ENCODE measurements at regions not wholly inside any gene's neighbourhood (a gene's known extent, or its start where the extent isn't known, plus 50 kb on each side); places are given as distances from the start of the nearest gene placed in this dataset.

- peaks cover 0 to 53% (median 0%) of the 10 kb centered on the region in 10 experiments; a peak in 6 of 20 replicates for H3K4me1 ChIP-seq
- H4K20me1 ChIP-seq = no peaks in the 10 kb centered on the region
- H3K9ac ChIP-seq = no peak overlapping the region
- TF ChIP-seq Cebpa-rat (IDR thresholded peaks at IDR 0.05) = no peak
- H3K4me3 ChIP-seq = no peak overlapping the region
- H3K27ac ChIP-seq = no peak overlapping the region
- H3K9me3 ChIP-seq (replicated peaks in 1 of 11) = no peaks in the 10 kb centered on the region
- H3K36me3 ChIP-seq = no peaks in the 10 kb centered on the region
- H3K27me3 ChIP-seq = no peaks in the 10 kb centered on the region
- H3K4me2 ChIP-seq = no peak overlapping the region
Observed at GRCh38 chr2:145685383-145686050, 1165.6 kb upstream of the ZEB2 start.

GRCh38 chr2:145682546-145683157 lies 1162.7 kb upstream of the ZEB2 start:
- Histone ChIP-seq H3K36me3 (no peaks in the 10 kb centered on the region), H3K27me3 (no peaks in the 10 kb centered on the region), H3K27ac (peak overlapping the region in 4 of 11 experiments; percentile 17 to 52 (median 36); a peak in 6 of 22 replicates), H3K9me3 (replicated peaks in 1 of 11) (no peaks in the 10 kb centered on the region; a peak in 1 of 22 replicates), H3K9ac (no peak overlapping the region), H3K4me3 (no peak overlapping the region), H4K20me1 (no peaks in the 10 kb centered on the region), H3K4me2 (peak overlapping the region in 4 of 11 experiments; percentile 15 to 65 (median 48); a peak in 8 of 22 replicates), H3K4me1 (peaks cover 0 to 43% (median 0%) of the 10 kb centered on the region in 10 experiments; a peak in 6 of 20 replicates)
- peak in 3 of 11 experiments; percentile 24 to 51 (median 39); a peak in 2 of 22 replicates for TF ChIP-seq Cebpa-rat (IDR thresholded peaks at IDR 0.05)

- no peak for TF ChIP-seq Cebpa-rat (IDR thresholded peaks at IDR 0.05)
- peaks cover 0 to 30% (median 0%) of the 10 kb centered on the region in 10 experiments; a peak in 6 of 20 replicates for H3K4me1 ChIP-seq
- H4K20me1 ChIP-seq = no peaks in the 10 kb centered on the region
- H3K9ac ChIP-seq = no peak overlapping the region
- no peaks in the 10 kb centered on the region; a peak in 1 of 22 replicates for H3K9me3 ChIP-seq (replicated peaks in 1 of 11)
- no peak overlapping the region for H3K4me3 ChIP-seq
- no peaks in the 10 kb centered on the region for H3K36me3 ChIP-seq
- H3K27me3 ChIP-seq = no peaks in the 10 kb centered on the region
- H3K4me2 ChIP-seq = no peak overlapping the region
- H3K27ac ChIP-seq = no peak overlapping the region
Observed at GRCh38 chr2:145680276-145680675, 1160.4 kb upstream of the ZEB2 start.

- Histone ChIP-seq H3K9ac (no peak overlapping the region), H3K27me3 (no peaks in the 10 kb centered on the region), H3K4me2 (peak overlapping the region in 1 of 11 experiments; percentile 14; a peak in 2 of 22 replicates), H3K36me3 (no peaks in the 10 kb centered on the region), H4K20me1 (no peaks in the 10 kb centered on the region), H3K9me3 (replicated peaks in 1 of 11) (no peaks in the 10 kb centered on the region; a peak in 1 of 22 replicates), H3K4me3 (no peak overlapping the region), H3K27ac (no peak overlapping the region), H3K4me1 (peaks cover 0 to 13% (median 3%) of the 10 kb centered on the region in 10 experiments; a peak in 7 of 20 replicates)
- no peak for TF ChIP-seq Cebpa-rat (IDR thresholded peaks at IDR 0.05)
Observed at GRCh38 chr2:145677371-145677770, 1157.5 kb upstream of the ZEB2 start.

- Histone ChIP-seq H3K9me3 (replicated peaks in 1 of 11) (no peaks in the 10 kb centered on the region), H3K4me1 (peaks cover 0 to 12% (median 1%) of the 10 kb centered on the region in 10 experiments; a peak in 6 of 20 replicates), H3K27me3 (no peaks in the 10 kb centered on the region), H3K4me3 (no peak overlapping the region), H3K4me2 (no peak overlapping the region), H3K27ac (no peak overlapping the region), H3K9ac (no peak overlapping the region), H3K36me3 (no peaks in the 10 kb centered on the region), H4K20me1 (no peaks in the 10 kb centered on the region)
- TF ChIP-seq Cebpa-rat (IDR thresholded peaks at IDR 0.05) = no peak
Observed at GRCh38 chr2:145674705-145675104, 1154.8 kb upstream of the ZEB2 start.

- Histone ChIP-seq H3K27me3 (no peaks in the 10 kb centered on the region), H4K20me1 (no peaks in the 10 kb centered on the region), H3K4me1 (peaks cover 0 to 14% (median 2%) of the 10 kb centered on the region in 10 experiments; a peak in 7 of 20 replicates), H3K9ac (no peak overlapping the region), H3K4me2 (no peak overlapping the region), H3K36me3 (no peaks in the 10 kb centered on the region), H3K4me3 (no peak overlapping the region), H3K9me3 (replicated peaks in 1 of 11) (no peaks in the 10 kb centered on the region), H3K27ac (no peak overlapping the region)
- no peak for TF ChIP-seq Cebpa-rat (IDR thresholded peaks at IDR 0.05)
Observed at GRCh38 chr2:145669301-145669700, 1149.4 kb upstream of the ZEB2 start.

GRCh38 chr2:145666552-145666951 lies 1146.6 kb upstream of the ZEB2 start:
- H4K20me1 ChIP-seq = no peaks in the 10 kb centered on the region
- no peak overlapping the region for H3K4me3 ChIP-seq
- no peak for TF ChIP-seq Cebpa-rat (IDR thresholded peaks at IDR 0.05)
- H3K27ac ChIP-seq = no peak overlapping the region
- peaks cover 0 to 14% (median 0%) of the 10 kb centered on the region in 10 experiments; a peak in 5 of 20 replicates for H3K4me1 ChIP-seq
- H3K4me2 ChIP-seq = no peak overlapping the region
- H3K9ac ChIP-seq = no peak overlapping the region
- no peaks in the 10 kb centered on the region for H3K36me3 ChIP-seq
- H3K27me3 ChIP-seq = no peaks in the 10 kb centered on the region
- H3K9me3 ChIP-seq (replicated peaks in 1 of 11) = no peaks in the 10 kb centered on the region

- Histone ChIP-seq H3K27ac (no peak overlapping the region), H3K27me3 (no peaks in the 10 kb centered on the region), H3K4me1 (no peaks in the 10 kb centered on the region), H3K9ac (no peak overlapping the region), H3K4me3 (no peak overlapping the region), H3K9me3 (replicated peaks in 1 of 11) (no peaks in the 10 kb centered on the region), H3K4me2 (no peak overlapping the region), H3K36me3 (no peaks in the 10 kb centered on the region), H4K20me1 (no peaks in the 10 kb centered on the region)
- TF ChIP-seq Cebpa-rat (IDR thresholded peaks at IDR 0.05) = no peak
Observed at GRCh38 chr2:145657265-145657664, 1137.3 kb upstream of the ZEB2 start.

- Histone ChIP-seq H3K9me3 (replicated peaks in 1 of 11) (no peaks in the 10 kb centered on the region; a peak in 1 of 22 replicates), H3K4me3 (no peak overlapping the region), H3K9ac (no peak overlapping the region), H3K27ac (no peak overlapping the region), H3K4me2 (no peak overlapping the region), H3K27me3 (no peaks in the 10 kb centered on the region), H3K4me1 (no peaks in the 10 kb centered on the region), H4K20me1 (no peaks in the 10 kb centered on the region), H3K36me3 (no peaks in the 10 kb centered on the region)
- no peak for TF ChIP-seq Cebpa-rat (IDR thresholded peaks at IDR 0.05)
Observed at GRCh38 chr2:145655165-145655765, 1135.3 kb upstream of the ZEB2 start.
